ENCODE measurements at regions not wholly inside any gene's neighbourhood (a gene's known extent, or its start where the extent isn't known, plus 50 kb on each side); places are given as distances from the start of the nearest gene placed in this dataset.

DNA sequence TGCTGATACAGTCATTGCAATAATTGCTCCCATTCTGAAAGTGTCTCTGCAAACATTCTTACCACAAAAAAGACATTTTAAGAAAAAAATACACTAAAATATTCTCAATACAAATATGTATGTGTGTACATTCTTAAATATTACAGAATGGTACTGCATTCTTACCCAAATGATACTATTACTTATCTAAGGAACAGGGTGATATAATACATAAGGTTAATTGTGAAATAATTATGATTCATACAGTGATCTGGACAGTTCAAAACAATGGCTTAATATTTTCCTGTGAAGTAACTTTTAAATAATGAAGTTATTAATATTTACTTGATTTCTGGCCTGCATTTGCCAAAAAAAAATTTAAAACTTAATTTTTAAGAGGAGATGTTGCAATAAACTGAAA lies 694.6 kb downstream of the TUSC7 start:
- H3K4me3 Mint-ChIP-seq (ENCODE audit: unreplicated experiment) = no peak overlapping the region
- DNase-seq = no peak
- peaks cover 4% of the 10 kb centered on the region for H3K27me3 Mint-ChIP-seq (ENCODE audit: insufficient read depth, unreplicated experiment)
- H3K36me3 ChIP-seq (ENCODE audit: control insufficient read depth, insufficient read depth, low read length) = no peaks in the 10 kb centered on the region
- TF ChIP-seq, protein P1, sequence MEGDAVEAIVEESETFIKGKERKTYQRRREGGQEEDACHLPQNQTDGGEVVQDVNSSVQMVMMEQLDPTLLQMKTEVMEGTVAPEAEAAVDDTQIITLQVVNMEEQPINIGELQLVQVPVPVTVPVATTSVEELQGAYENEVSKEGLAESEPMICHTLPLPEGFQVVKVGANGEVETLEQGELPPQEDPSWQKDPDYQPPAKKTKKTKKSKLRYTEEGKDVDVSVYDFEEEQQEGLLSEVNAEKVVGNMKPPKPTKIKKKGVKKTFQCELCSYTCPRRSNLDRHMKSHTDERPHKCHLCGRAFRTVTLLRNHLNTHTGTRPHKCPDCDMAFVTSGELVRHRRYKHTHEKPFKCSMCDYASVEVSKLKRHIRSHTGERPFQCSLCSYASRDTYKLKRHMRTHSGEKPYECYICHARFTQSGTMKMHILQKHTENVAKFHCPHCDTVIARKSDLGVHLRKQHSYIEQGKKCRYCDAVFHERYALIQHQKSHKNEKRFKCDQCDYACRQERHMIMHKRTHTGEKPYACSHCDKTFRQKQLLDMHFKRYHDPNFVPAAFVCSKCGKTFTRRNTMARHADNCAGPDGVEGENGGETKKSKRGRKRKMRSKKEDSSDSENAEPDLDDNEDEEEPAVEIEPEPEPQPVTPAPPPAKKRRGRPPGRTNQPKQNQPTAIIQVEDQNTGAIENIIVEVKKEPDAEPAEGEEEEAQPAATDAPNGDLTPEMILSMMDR (IDR thresholded peaks at IDR 0.05; ENCODE audit: insufficient read depth in 1 of 2, low read depth in 1 of 2, low read length in 1 of 2, severe bottlenecking in 1 of 2, unreplicated experiment in 1 of 2) = no peak
- no TSS peak for BruUV-seq (replicated peaks)
- ChIA-PET POLR2A (no interaction called here), CTCF (no interaction called here)
- H3K9me3 Mint-ChIP-seq (ENCODE audit: unreplicated experiment) = peaks cover 4% of the 10 kb centered on the region
- H3K36me3 Mint-ChIP-seq (ENCODE audit: insufficient read depth, unreplicated experiment) = no peaks in the 10 kb centered on the region
- H3K4me1 Mint-ChIP-seq (ENCODE audit: low read depth, unreplicated experiment) = peaks cover 6% of the 10 kb centered on the region
- H3K27ac Mint-ChIP-seq (ENCODE audit: unreplicated experiment) = no peak overlapping the region
- no peak overlapping the region for H3K4me3 ChIP-seq (ENCODE audit: low read depth, low read length)
- no peaks in the 10 kb centered on the region for H3K27me3 ChIP-seq (replicated peaks; ENCODE audit: control insufficient read depth, insufficient read depth, low read length)
- H3K4me1 ChIP-seq = no peaks in the 10 kb centered on the region
- intact Hi-C loops (cut with micrococcal nuclease; ENCODE audit: unreplicated experiment) = no loop called here
- H3K9me3 ChIP-seq = no peaks in the 10 kb centered on the region

- no peaks in the 10 kb centered on the region for H3K9me3 ChIP-seq
- H3K27me3 Mint-ChIP-seq (ENCODE audit: insufficient read depth, unreplicated experiment) = peaks cover 5% of the 10 kb centered on the region
- H3K4me1 Mint-ChIP-seq (ENCODE audit: low read depth, unreplicated experiment) = peaks cover 6% of the 10 kb centered on the region
- DNase-seq = no peak
- H3K4me1 ChIP-seq = no peaks in the 10 kb centered on the region
- H3K36me3 Mint-ChIP-seq (ENCODE audit: insufficient read depth, unreplicated experiment) = no peaks in the 10 kb centered on the region
- POLR2A ChIA-PET = no interaction called here
- no peak overlapping the region for H3K4me3 ChIP-seq (ENCODE audit: low read depth, low read length)
- no peaks in the 10 kb centered on the region for H3K27me3 ChIP-seq (replicated peaks; ENCODE audit: control insufficient read depth, insufficient read depth, low read length)
- H3K27ac Mint-ChIP-seq (ENCODE audit: unreplicated experiment) = no peak overlapping the region
- H3K9me3 Mint-ChIP-seq (ENCODE audit: unreplicated experiment) = peaks cover 9% of the 10 kb centered on the region
- intact Hi-C loops (cut with micrococcal nuclease; ENCODE audit: unreplicated experiment) = no loop called here
- H3K4me3 Mint-ChIP-seq (ENCODE audit: unreplicated experiment) = no peak overlapping the region
- no TSS peak for BruUV-seq (replicated peaks)
- TF ChIP-seq, protein P1 (IDR thresholded peaks at IDR 0.05; ENCODE audit: insufficient read depth in 1 of 2, low read depth in 1 of 2, low read length in 1 of 2, severe bottlenecking in 1 of 2, unreplicated experiment in 1 of 2) = no peak
- H3K36me3 ChIP-seq (ENCODE audit: control insufficient read depth, insufficient read depth, low read length) = no peaks in the 10 kb centered on the region
- CTCF ChIA-PET = no interaction called here
Measured at GRCh38 chr3:117404730-117405129, 695.2 kb downstream of the TUSC7 start.

DNA sequence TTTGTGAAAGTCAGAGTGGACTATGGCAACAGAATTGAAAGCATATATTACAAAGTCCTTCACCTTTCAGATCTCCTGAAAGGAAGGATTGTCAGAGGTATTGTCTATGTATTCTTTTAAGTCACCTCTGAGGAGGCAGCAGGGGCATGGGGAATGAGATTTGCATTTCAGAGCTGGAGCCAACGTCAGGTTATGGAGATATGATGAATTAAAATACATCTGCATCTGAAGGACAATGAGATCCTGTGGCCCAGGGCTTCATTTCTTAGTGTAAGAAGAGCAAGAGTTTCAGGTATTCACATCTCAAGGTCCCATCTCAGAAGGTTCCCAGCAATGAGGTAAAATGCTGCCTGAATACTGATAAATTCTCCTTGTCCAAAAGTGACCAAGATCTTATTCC lies 695.8 kb downstream of the TUSC7 start:
- Histone ChIP-seq H3K36me3 (ENCODE audit: control insufficient read depth, insufficient read depth, low read length) (no peaks in the 10 kb centered on the region), H3K27me3 (replicated peaks; ENCODE audit: control insufficient read depth, insufficient read depth, low read length) (no peaks in the 10 kb centered on the region), H3K4me1 (no peaks in the 10 kb centered on the region), H3K9me3 (no peaks in the 10 kb centered on the region), H3K4me3 (ENCODE audit: low read depth, low read length) (no peak overlapping the region)
- H3K4me3 Mint-ChIP-seq (ENCODE audit: unreplicated experiment) = no peak overlapping the region
- ChIA-PET CTCF (no interaction called here), POLR2A (no interaction called here)
- H3K27ac Mint-ChIP-seq (ENCODE audit: unreplicated experiment) = no peak overlapping the region
- H3K9me3 Mint-ChIP-seq (ENCODE audit: unreplicated experiment) = peaks cover 9% of the 10 kb centered on the region
- no peak for DNase-seq
- BruUV-seq (replicated peaks) = no TSS peak
- intact Hi-C loops (cut with micrococcal nuclease; ENCODE audit: unreplicated experiment) = no loop called here
- no peaks in the 10 kb centered on the region for H3K4me1 Mint-ChIP-seq (ENCODE audit: low read depth, unreplicated experiment)
- TF ChIP-seq, protein P1 (IDR thresholded peaks at IDR 0.05; ENCODE audit: insufficient read depth in 1 of 2, low read depth in 1 of 2, low read length in 1 of 2, severe bottlenecking in 1 of 2, unreplicated experiment in 1 of 2) = no peak
- H3K36me3 Mint-ChIP-seq (ENCODE audit: insufficient read depth, unreplicated experiment) = no peaks in the 10 kb centered on the region
- peaks cover 4% of the 10 kb centered on the region for H3K27me3 Mint-ChIP-seq (ENCODE audit: insufficient read depth, unreplicated experiment)
